GM19467 (cell line): ENCODE measurements at regions not wholly inside any gene's neighbourhood (a gene's known extent, or its start where the extent isn't known, plus 50 kb on each side); places are given as distances from the start of the nearest gene placed in this dataset.
"Not testable (repeated sequence)": the region's sequence is repeated elsewhere in the genome, so short reads cannot be mapped to it uniquely, and the experiment has no call there.

Experiments used
- ATAC-seq: cut with Tn5 transposase; IDR thresholded peaks from one replicate; pipeline ENCODE4 v1.9.1; 2021; ENCODE audit warnings: mild to moderate bottlenecking, moderate library complexity; ENCODE audit not compliant: unreplicated experiment

- ATAC-seq, result no peak
These were observed 767.7 kb downstream of the DTWD2 start for GRCh38 chr5:118220556-118221195.

GRCh38 chr5:118211606-118212005 lies 776.7 kb downstream of the DTWD2 start:
- ATAC-seq, result no peak

- no peak for ATAC-seq
These were observed 780.3 kb downstream of the DTWD2 start for GRCh38 chr5:118208031-118208453.

GRCh38 chr5:118199801-118200200 lies 788.5 kb downstream of the DTWD2 start:
- ATAC-seq, result no peak

GRCh38 chr5:118196229-118196628 lies 792.1 kb downstream of the DTWD2 start:
- no peak for ATAC-seq

- no peak for ATAC-seq
These were observed 793.1 kb downstream of the DTWD2 start for GRCh38 chr5:118195211-118195610.

- no peak for ATAC-seq
These were observed 795.0 kb downstream of the DTWD2 start for GRCh38 chr5:118193194-118193905.

GRCh38 chr5:118185018-118185417 lies 803.3 kb downstream of the DTWD2 start:
- ATAC-seq, result no peak

GRCh38 chr5:118176146-118176545 lies 812.2 kb downstream of the DTWD2 start:
- ATAC-seq, result no peak

GRCh38 chr5:118174671-118175070 lies 813.7 kb downstream of the DTWD2 start:
- ATAC-seq, result no peak

GRCh38 chr5:118173340-118173739 lies 815.0 kb downstream of the DTWD2 start:
- no peak for ATAC-seq

GRCh38 chr5:118165619-118166018 lies 822.7 kb downstream of the DTWD2 start:
- ATAC-seq, result no peak

- ATAC-seq, result no peak
These were observed 832.2 kb downstream of the DTWD2 start for GRCh38 chr5:118156181-118156580.

- ATAC-seq, result no peak
These were observed 841.5 kb downstream of the DTWD2 start for GRCh38 chr5:118146824-118147223.

- no peak for ATAC-seq
These were observed 843.8 kb downstream of the DTWD2 start for GRCh38 chr5:118144540-118144939.

- ATAC-seq, result no peak
These were observed 849.0 kb downstream of the DTWD2 start for GRCh38 chr5:118139361-118139760.

- no peak for ATAC-seq
These were observed 862.2 kb downstream of the DTWD2 start for GRCh38 chr5:118126159-118126558.

- ATAC-seq, result no peak
These were observed 862.7 kb downstream of the DTWD2 start for GRCh38 chr5:118125687-118126086.

GRCh38 chr5:118121258-118121657 lies 867.1 kb downstream of the DTWD2 start:
- no peak for ATAC-seq

- ATAC-seq, result no peak
These were observed 872.6 kb downstream of the DTWD2 start for GRCh38 chr5:118115791-118116190.

GRCh38 chr5:118111956-118112355 lies 876.4 kb downstream of the DTWD2 start:
- no peak for ATAC-seq

GRCh38 chr5:118107246-118107645 lies 881.1 kb downstream of the DTWD2 start:
- ATAC-seq, result not testable (repeated sequence)

GRCh38 chr5:118098716-118099115 lies 889.6 kb downstream of the DTWD2 start:
- no peak for ATAC-seq
